ENCODE measurements at regions not wholly inside any gene's neighbourhood (a gene's known extent, or its start where the extent isn't known, plus 50 kb on each side); places are given as distances from the start of the nearest gene placed in this dataset.
"Not testable (repeated sequence)": the region's sequence is repeated elsewhere in the genome, so short reads cannot be mapped to it uniquely, and the experiment has no call there.

DNA sequence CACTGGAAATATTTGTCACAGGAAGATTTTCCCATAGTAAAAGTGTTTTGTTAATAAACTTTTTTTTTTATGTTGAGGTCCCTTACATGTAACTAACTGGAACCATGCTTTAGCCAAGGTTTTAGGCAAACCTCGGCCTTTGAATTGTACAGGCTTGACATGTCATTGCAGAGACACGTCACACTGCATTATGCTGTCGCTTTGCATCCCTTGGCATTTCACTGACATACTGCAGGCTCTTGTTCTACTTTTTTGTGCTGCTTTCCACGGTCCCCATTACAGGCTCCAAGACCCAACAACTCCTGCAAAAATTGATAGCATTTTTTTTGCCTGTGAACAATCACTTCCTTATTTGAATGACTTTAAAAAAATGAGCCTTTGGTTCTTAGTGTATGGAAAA is 112.5 kb upstream of the POMZP3 start:
- TF ChIP-seq, protein P1, sequence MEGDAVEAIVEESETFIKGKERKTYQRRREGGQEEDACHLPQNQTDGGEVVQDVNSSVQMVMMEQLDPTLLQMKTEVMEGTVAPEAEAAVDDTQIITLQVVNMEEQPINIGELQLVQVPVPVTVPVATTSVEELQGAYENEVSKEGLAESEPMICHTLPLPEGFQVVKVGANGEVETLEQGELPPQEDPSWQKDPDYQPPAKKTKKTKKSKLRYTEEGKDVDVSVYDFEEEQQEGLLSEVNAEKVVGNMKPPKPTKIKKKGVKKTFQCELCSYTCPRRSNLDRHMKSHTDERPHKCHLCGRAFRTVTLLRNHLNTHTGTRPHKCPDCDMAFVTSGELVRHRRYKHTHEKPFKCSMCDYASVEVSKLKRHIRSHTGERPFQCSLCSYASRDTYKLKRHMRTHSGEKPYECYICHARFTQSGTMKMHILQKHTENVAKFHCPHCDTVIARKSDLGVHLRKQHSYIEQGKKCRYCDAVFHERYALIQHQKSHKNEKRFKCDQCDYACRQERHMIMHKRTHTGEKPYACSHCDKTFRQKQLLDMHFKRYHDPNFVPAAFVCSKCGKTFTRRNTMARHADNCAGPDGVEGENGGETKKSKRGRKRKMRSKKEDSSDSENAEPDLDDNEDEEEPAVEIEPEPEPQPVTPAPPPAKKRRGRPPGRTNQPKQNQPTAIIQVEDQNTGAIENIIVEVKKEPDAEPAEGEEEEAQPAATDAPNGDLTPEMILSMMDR (conservative IDR thresholded peaks at IDR 0.05; ENCODE audit: low read length) = not testable (repeated sequence)
- TF ChIP-seq EZH2phosphoT487 (IDR thresholded peaks at IDR 0.05; ENCODE audit: borderline replicate concordance, low read depth, low read length) = not testable (repeated sequence)

Data from OCI-LY7 (cell line).